ENCODE measurements at regions not wholly inside any gene's neighbourhood (a gene's known extent, or its start where the extent isn't known, plus 50 kb on each side); places are given as distances from the start of the nearest gene placed in this dataset.

DNA sequence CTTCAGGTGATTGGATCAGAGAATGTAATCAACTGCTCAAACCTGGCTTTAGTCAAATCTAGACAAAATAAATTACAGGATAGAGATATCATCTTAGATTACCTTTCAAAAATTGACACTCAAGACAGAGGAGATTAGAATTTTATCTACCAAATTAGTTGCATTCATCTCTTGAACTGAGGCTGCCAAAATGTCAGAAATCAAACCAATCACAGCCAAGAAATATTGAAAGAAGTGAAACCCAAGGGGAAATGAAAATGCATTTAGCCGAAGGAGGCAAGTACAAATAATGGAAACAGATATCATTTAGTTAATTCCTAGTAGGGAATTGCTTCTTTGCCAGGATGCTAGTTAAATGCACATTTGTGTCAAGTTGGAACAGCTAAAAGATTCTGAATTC lies 261.1 kb upstream of the PDZRN3 start:
- Histone ChIP-seq H3K4me3 (ENCODE audit: low read depth, low read length, poor library complexity, severe bottlenecking) (no peak overlapping the region), H3K27me3 (ENCODE audit: insufficient read depth, low read length) (no peaks in the 10 kb centered on the region), H2AFZ (ENCODE audit: low read length) (no peak overlapping the region), H3K9ac (ENCODE audit: low read length) (no peak overlapping the region), H3K27ac (ENCODE audit: low read depth, low read length, poor library complexity, severe bottlenecking) (no peak overlapping the region), H3K4me2 (ENCODE audit: low read length) (no peak overlapping the region), H4K20me1 (ENCODE audit: insufficient read depth, low read length) (no peaks in the 10 kb centered on the region), H3K79me2 (ENCODE audit: insufficient read depth, low read length) (no peaks in the 10 kb centered on the region), H3K4me1 (ENCODE audit: insufficient read depth, low read length, severe bottlenecking) (no peaks in the 10 kb centered on the region), H3F3A (ENCODE audit: insufficient read depth, low read length) (no peaks in the 10 kb centered on the region), H3K36me3 (ENCODE audit: insufficient read depth, low read length) (no peaks in the 10 kb centered on the region), H3K9me2 (ENCODE audit: low read depth, low read length) (no peaks in the 10 kb centered on the region), H3K9me3 (ENCODE audit: low read length) (no peaks in the 10 kb centered on the region)
- no peak for TF ChIP-seq EZH2 (IDR thresholded peaks at IDR 0.05; ENCODE audit: borderline replicate concordance, low read length)
- TF ChIP-seq, protein P1, sequence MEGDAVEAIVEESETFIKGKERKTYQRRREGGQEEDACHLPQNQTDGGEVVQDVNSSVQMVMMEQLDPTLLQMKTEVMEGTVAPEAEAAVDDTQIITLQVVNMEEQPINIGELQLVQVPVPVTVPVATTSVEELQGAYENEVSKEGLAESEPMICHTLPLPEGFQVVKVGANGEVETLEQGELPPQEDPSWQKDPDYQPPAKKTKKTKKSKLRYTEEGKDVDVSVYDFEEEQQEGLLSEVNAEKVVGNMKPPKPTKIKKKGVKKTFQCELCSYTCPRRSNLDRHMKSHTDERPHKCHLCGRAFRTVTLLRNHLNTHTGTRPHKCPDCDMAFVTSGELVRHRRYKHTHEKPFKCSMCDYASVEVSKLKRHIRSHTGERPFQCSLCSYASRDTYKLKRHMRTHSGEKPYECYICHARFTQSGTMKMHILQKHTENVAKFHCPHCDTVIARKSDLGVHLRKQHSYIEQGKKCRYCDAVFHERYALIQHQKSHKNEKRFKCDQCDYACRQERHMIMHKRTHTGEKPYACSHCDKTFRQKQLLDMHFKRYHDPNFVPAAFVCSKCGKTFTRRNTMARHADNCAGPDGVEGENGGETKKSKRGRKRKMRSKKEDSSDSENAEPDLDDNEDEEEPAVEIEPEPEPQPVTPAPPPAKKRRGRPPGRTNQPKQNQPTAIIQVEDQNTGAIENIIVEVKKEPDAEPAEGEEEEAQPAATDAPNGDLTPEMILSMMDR (IDR thresholded peaks at IDR 0.05; ENCODE audit: low read length), result no peak

DNA sequence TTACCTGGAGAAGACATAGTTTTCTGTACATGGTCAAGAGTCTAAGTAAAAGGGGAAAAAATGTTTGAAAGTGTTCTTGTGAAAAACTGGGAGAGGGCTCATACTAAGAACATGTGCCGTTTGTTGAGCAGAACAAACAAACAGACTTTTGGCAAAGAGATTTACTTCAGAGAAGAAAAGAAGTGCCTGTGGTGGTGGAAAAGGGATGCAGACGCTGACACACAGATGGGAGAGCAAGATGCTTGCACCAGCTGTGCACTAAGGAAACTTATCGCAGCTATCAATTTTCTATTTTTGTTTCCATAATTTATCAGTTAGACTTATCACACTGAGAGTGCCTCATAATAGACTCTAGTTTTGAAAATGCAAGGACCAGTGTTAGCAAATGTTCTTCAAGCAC lies 259.6 kb upstream of the PDZRN3 start:
- H3K27ac ChIP-seq (ENCODE audit: low read depth, low read length, poor library complexity, severe bottlenecking), result no peak overlapping the region
- no peaks in the 10 kb centered on the region for H3K9me2 ChIP-seq (ENCODE audit: low read depth, low read length)
- H3K27me3 ChIP-seq (ENCODE audit: insufficient read depth, low read length), result no peaks in the 10 kb centered on the region
- H3K79me2 ChIP-seq (ENCODE audit: insufficient read depth, low read length), result no peaks in the 10 kb centered on the region
- H4K20me1 ChIP-seq (ENCODE audit: insufficient read depth, low read length), result no peaks in the 10 kb centered on the region
- no peaks in the 10 kb centered on the region for H3F3A ChIP-seq (ENCODE audit: insufficient read depth, low read length)
- no peak overlapping the region for H2AFZ ChIP-seq (ENCODE audit: low read length)
- H3K9ac ChIP-seq (ENCODE audit: low read length), result no peak overlapping the region
- TF ChIP-seq, protein P1 (IDR thresholded peaks at IDR 0.05; ENCODE audit: low read length), result no peak
- no peak for TF ChIP-seq EZH2 (IDR thresholded peaks at IDR 0.05; ENCODE audit: borderline replicate concordance, low read length)
- no peak overlapping the region for H3K4me2 ChIP-seq (ENCODE audit: low read length)
- no peaks in the 10 kb centered on the region for H3K36me3 ChIP-seq (ENCODE audit: insufficient read depth, low read length)
- no peaks in the 10 kb centered on the region for H3K9me3 ChIP-seq (ENCODE audit: low read length)
- no peaks in the 10 kb centered on the region for H3K4me1 ChIP-seq (ENCODE audit: insufficient read depth, low read length, severe bottlenecking)
- H3K4me3 ChIP-seq (ENCODE audit: low read depth, low read length, poor library complexity, severe bottlenecking), result no peak overlapping the region

- TF ChIP-seq, protein P1 (IDR thresholded peaks at IDR 0.05; ENCODE audit: low read length), result no peak
- no peak for TF ChIP-seq EZH2 (IDR thresholded peaks at IDR 0.05; ENCODE audit: borderline replicate concordance, low read length)
- Histone ChIP-seq H3K9ac (ENCODE audit: low read length) (no peak overlapping the region), H3K4me3 (ENCODE audit: low read depth, low read length, poor library complexity, severe bottlenecking) (no peak overlapping the region), H3K4me1 (ENCODE audit: insufficient read depth, low read length, severe bottlenecking) (no peaks in the 10 kb centered on the region), H4K20me1 (ENCODE audit: insufficient read depth, low read length) (no peaks in the 10 kb centered on the region), H3K27me3 (ENCODE audit: insufficient read depth, low read length) (no peaks in the 10 kb centered on the region), H3F3A (ENCODE audit: insufficient read depth, low read length) (no peaks in the 10 kb centered on the region), H3K4me2 (ENCODE audit: low read length) (no peak overlapping the region), H3K27ac (ENCODE audit: low read depth, low read length, poor library complexity, severe bottlenecking) (no peak overlapping the region), H3K36me3 (ENCODE audit: insufficient read depth, low read length) (no peaks in the 10 kb centered on the region), H2AFZ (ENCODE audit: low read length) (no peak overlapping the region), H3K9me2 (ENCODE audit: low read depth, low read length) (no peaks in the 10 kb centered on the region), H3K9me3 (ENCODE audit: low read length) (no peaks in the 10 kb centered on the region), H3K79me2 (ENCODE audit: insufficient read depth, low read length) (no peaks in the 10 kb centered on the region)
Observed at GRCh38 chr3:73883497-73883896, 258.8 kb upstream of the PDZRN3 start.
